ENCODE measurements at regions not wholly inside any gene's neighbourhood (a gene's known extent, or its start where the extent isn't known, plus 50 kb on each side); places are given as distances from the start of the nearest gene placed in this dataset.

- no peak for DNase-seq
Measured at GRCh38 chr5:24385070-24385469, 259.7 kb downstream of the CDH10 start.

- DNase-seq = no peak
Measured at GRCh38 chr5:24385617-24386016, 259.2 kb downstream of the CDH10 start.

- no peak for DNase-seq
Measured at GRCh38 chr5:24388448-24388847, 256.3 kb downstream of the CDH10 start.

GRCh38 chr5:24389968-24390367, 254.8 kb downstream of the CDH10 start:
- no peak for DNase-seq

GRCh38 chr5:24391816-24392215, 253.0 kb downstream of the CDH10 start:
- no peak for DNase-seq

GRCh38 chr5:24397601-24398000, 247.2 kb downstream of the CDH10 start:
- DNase-seq = no peak

- DNase-seq = no peak
Measured at GRCh38 chr5:24401773-24402172, 243.0 kb downstream of the CDH10 start.

GRCh38 chr5:24407466-24407865, 237.3 kb downstream of the CDH10 start:
- no peak for DNase-seq

- DNase-seq = no peak
Measured at GRCh38 chr5:24428345-24428744, 216.4 kb downstream of the CDH10 start.

GRCh38 chr5:24433555-24433954, 211.2 kb downstream of the CDH10 start:
- no peak for DNase-seq

Data from femur (tissue), 1 donor.